ENCODE measurements at regions not wholly inside any gene's neighbourhood (a gene's known extent, or its start where the extent isn't known, plus 50 kb on each side); places are given as distances from the start of the nearest gene placed in this dataset.

- DNase-seq (ENCODE audit: extremely low read depth, low read depth) = no peak
- no peak for TF ChIP-seq CTCF (IDR thresholded peaks at IDR 0.05; ENCODE audit: low read depth, low read length, missing control alignments)
- H3K4me3 ChIP-seq (replicated peaks; ENCODE audit: low read depth, low read length) = no peak overlapping the region
These were observed 149.3 kb upstream of the ALKAL2 start for GRCh38 chr2:437180-437579.

DNA sequence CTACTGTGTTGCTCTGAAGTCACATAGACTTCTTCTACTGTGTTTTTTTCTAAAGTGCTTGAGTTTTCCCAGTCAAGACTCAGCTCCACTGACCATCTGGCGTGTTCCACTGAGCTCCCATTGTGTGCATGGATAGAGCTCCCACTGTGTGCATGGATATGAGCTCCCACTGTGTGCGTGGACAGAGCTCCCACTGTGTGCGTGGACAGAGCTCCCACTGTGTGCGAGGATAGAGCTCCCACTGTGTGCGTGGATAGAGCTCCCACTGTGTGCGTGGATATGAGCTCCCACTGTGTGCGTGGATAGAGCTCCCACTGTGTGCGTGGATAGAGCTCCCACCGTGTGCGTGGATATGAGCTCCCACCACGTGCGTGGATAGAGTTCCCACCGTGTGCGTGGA lies 148.3 kb upstream of the ALKAL2 start:
- no peak overlapping the region for H3K4me3 ChIP-seq (replicated peaks; ENCODE audit: low read depth, low read length)
- no peak for TF ChIP-seq CTCF (IDR thresholded peaks at IDR 0.05; ENCODE audit: low read depth, low read length, missing control alignments)
- no peak for DNase-seq (ENCODE audit: extremely low read depth, low read depth)

DNA sequence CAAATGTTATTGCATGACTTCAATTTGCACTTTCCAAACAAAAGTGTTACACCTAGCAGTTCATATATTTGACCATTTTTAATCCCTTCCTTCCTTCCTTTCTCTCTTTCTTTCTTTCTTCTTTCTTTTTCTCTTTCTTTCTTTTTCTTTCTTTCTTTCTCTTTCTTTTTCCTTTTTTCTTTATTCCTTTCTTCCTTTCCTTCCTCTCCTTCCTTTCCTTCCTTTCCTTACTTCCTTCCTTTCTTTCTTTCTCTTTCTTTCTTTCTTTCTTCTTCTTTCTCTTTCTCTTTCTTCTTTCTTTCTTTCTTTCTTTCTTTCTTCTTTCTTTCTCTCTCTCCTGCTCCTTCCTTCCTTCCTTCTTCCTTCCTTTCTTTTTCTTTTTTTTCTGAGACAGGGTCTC lies 146.7 kb upstream of the ALKAL2 start:
- H3K4me3 ChIP-seq (replicated peaks; ENCODE audit: low read depth, low read length) = no peak overlapping the region
- DNase-seq (ENCODE audit: extremely low read depth, low read depth) = no peak
- TF ChIP-seq CTCF (IDR thresholded peaks at IDR 0.05; ENCODE audit: low read depth, low read length, missing control alignments) = no peak

DNA sequence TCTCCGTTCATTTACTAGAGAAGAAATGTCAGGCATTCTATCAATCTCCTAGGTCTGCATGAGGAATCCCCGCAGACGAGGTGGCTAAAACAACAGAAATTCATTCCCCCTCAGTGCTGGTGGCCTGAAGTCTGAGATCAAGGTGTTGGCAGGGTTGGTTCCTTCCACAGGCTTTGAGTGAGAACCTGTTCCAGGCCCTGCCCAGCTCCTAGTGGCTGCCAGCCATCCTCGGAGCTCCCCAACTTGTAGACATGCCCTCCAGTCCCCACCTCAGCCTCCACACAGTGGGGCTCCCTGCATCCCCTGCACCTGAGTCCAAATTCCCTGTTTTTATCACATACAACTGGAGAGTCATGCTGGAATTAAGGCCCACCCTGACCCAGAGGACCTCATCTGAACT lies 145.3 kb upstream of the ALKAL2 start:
- no peak overlapping the region for H3K4me3 ChIP-seq (replicated peaks; ENCODE audit: low read depth, low read length)
- no peak for TF ChIP-seq CTCF (IDR thresholded peaks at IDR 0.05; ENCODE audit: low read depth, low read length, missing control alignments)
- DNase-seq (ENCODE audit: extremely low read depth, low read depth) = no peak

DNA sequence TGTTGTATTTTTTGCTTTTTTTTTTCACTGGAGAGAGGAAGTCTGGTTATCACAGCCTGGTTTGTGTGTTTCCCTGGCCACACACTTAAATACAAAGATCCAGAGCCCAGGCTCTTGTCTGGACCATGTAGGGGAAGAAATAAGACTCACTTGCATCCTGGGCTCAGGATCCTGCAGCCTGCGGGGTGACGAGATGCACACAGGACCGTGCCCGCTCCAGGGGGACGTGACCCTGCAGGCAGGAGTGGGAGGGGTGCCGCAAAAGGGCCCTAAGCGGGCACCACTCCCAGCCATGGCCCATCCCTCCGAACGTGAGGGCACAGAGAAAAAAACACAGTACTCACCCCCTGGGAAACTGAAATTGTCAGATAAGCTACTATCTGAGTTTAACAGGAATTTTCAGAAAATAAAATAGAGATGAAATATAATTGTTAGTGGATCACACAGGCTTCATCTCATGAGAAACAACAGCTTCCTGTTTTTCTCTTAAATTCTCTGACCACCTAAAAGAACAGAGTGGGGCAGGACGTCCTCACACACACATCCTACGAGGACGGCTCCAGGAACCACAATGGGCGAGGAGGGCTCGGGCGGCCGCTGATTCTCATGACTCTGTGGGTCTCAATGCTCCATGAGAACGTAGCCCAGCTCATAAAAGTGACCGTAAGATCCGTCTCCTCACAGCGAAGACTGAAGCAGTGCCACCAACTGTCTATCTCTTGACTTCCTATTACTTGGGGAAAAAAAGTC lies 142.6 kb upstream of the ALKAL2 start:
- H3K4me3 ChIP-seq (replicated peaks; ENCODE audit: low read depth, low read length) = no peak overlapping the region
- no peak for DNase-seq (ENCODE audit: extremely low read depth, low read depth)
- TF ChIP-seq CTCF (IDR thresholded peaks at IDR 0.05; ENCODE audit: low read depth, low read length, missing control alignments) = no peak

DNA sequence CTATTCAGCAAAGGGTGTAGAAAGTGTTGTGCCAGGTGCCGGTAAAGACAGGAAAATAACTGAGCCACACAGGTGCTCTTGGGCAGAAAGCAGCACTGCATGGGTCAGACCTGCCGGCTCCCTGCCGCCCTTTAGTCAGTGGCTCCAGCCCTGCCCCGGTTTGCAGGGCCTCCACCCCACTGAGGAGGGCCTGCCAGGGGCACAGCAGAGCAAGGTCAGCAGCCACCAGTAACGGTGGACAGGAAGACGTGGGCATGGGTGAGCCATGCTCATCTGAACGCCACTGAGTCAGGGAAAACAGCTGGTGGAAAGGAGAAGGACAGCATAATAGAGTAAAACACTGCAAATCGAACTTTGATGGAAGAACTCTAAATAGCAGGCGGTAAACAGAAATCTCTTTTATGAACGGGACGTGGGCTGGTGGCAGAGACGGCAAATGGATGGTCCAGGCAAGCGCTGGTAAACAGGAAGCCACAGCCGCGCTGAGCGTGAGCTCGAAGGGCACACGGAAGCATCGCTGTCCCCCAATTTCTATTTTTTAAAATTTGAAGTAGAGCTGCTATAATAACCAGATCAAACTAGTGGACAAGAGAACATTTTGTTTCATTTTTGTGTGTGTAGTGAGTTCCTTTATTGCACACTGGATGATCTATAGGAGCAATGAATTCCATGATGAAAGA lies 141.8 kb upstream of the ALKAL2 start:
- TF ChIP-seq CTCF (IDR thresholded peaks at IDR 0.05; ENCODE audit: low read depth, low read length, missing control alignments) = no peak
- no peak overlapping the region for H3K4me3 ChIP-seq (replicated peaks; ENCODE audit: low read depth, low read length)
- no peak for DNase-seq (ENCODE audit: extremely low read depth, low read depth)
